ENCODE measurements at regions not wholly inside any gene's neighbourhood (a gene's known extent, or its start where the extent isn't known, plus 50 kb on each side); places are given as distances from the start of the nearest gene placed in this dataset.

DNA sequence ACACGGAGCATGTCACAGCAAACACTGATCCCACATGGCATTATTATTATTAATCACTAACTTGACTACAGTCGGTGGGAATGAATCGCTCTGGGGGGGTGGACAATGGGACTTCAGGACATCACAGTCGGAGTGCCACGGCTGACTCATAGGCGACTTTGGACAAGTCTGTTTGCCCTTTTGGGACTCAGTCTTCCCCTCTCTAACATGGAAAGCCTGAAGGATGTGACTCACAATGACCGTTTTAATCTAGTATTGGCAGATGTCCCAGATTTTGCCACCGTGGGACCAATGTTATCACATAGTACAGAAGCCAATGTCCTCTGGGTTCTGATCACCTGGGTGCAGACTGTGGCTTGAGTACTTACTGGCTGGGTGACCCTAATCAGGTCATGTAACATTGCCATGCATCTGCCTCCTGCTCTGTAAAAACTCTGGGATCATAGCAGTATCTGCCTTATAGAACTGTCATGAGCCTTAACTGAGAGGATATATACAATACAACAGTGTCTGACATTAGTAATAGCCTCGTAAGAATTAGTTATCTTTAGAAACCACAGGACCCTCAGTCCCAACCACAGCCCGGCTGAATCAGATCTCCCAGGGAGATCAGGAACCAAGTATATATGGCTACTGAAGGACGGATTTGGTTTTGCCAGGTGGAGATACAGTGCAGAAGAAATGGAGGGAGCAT, 362.6 kb downstream of the BCL11B start:
- TF ChIP-seq, protein P1, sequence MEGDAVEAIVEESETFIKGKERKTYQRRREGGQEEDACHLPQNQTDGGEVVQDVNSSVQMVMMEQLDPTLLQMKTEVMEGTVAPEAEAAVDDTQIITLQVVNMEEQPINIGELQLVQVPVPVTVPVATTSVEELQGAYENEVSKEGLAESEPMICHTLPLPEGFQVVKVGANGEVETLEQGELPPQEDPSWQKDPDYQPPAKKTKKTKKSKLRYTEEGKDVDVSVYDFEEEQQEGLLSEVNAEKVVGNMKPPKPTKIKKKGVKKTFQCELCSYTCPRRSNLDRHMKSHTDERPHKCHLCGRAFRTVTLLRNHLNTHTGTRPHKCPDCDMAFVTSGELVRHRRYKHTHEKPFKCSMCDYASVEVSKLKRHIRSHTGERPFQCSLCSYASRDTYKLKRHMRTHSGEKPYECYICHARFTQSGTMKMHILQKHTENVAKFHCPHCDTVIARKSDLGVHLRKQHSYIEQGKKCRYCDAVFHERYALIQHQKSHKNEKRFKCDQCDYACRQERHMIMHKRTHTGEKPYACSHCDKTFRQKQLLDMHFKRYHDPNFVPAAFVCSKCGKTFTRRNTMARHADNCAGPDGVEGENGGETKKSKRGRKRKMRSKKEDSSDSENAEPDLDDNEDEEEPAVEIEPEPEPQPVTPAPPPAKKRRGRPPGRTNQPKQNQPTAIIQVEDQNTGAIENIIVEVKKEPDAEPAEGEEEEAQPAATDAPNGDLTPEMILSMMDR (IDR thresholded peaks at IDR 0.05; ENCODE audit: insufficient read depth, low read length), result no peak
- TF ChIP-seq POLR2AphosphoS5 (IDR thresholded peaks at IDR 0.05; ENCODE audit: low read depth) (no peak), REST (IDR thresholded peaks at IDR 0.05; ENCODE audit: insufficient replicate concordance, low read depth) (no peak), SPI1 (IDR thresholded peaks at IDR 0.05; ENCODE audit: borderline replicate concordance, low read depth) (no peak)
